ENCODE measurements at regions not wholly inside any gene's neighbourhood (a gene's known extent, or its start where the extent isn't known, plus 50 kb on each side); places are given as distances from the start of the nearest gene placed in this dataset.
A peak's percentile ranks its signal among the peaks of the same experiment; 100 is the strongest.

DNA sequence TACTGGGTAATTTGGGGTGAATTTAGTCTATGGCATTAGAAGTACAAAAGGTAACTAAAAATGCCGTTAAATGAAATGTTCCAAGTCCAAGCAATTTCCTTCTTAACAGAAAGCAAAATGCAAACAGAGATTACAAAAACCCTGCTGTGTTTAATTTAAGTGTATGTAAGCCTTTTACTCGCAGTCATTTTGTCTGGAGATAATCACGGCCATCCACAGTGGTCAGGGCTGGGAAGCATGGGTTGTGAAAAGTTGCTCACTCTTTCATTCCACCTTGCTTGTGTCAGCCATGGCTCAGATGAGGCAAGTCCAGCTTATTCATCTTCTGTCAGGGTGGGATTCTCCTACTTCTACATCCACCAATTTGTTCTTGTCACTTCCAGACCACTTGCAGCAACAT lies 983.6 kb upstream of the ZEB2 start:
- no peak for DNase-seq (ENCODE audit: low spot score)
- TF ChIP-seq, protein P1, sequence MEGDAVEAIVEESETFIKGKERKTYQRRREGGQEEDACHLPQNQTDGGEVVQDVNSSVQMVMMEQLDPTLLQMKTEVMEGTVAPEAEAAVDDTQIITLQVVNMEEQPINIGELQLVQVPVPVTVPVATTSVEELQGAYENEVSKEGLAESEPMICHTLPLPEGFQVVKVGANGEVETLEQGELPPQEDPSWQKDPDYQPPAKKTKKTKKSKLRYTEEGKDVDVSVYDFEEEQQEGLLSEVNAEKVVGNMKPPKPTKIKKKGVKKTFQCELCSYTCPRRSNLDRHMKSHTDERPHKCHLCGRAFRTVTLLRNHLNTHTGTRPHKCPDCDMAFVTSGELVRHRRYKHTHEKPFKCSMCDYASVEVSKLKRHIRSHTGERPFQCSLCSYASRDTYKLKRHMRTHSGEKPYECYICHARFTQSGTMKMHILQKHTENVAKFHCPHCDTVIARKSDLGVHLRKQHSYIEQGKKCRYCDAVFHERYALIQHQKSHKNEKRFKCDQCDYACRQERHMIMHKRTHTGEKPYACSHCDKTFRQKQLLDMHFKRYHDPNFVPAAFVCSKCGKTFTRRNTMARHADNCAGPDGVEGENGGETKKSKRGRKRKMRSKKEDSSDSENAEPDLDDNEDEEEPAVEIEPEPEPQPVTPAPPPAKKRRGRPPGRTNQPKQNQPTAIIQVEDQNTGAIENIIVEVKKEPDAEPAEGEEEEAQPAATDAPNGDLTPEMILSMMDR (IDR thresholded peaks at IDR 0.05) = no peak
- ATAC-seq (ENCODE audit: low FRiP score) = no peak

DNA sequence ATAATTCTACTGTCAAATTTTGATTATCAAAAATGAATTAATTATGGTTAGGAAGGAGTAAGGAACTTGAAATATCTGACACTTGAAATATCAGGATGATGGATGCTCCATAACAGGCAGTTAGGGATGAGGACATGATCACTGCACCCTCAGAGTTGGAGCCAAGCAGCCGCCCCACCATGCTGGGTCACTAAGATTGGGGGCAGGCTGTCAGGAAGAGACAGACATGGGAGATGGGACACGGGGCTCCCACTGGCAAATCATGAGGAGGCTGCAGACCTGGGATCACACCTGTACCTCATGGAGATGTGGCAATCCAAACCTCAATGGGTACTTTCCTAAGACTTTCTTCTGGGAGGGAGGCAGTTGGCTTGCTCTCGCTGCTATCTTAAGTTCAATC lies 982.0 kb upstream of the ZEB2 start:
- ATAC-seq (ENCODE audit: low FRiP score) (no peak), DNase-seq (ENCODE audit: low spot score) (no peak)
- TF ChIP-seq, protein P1 (IDR thresholded peaks at IDR 0.05) = no peak

DNA sequence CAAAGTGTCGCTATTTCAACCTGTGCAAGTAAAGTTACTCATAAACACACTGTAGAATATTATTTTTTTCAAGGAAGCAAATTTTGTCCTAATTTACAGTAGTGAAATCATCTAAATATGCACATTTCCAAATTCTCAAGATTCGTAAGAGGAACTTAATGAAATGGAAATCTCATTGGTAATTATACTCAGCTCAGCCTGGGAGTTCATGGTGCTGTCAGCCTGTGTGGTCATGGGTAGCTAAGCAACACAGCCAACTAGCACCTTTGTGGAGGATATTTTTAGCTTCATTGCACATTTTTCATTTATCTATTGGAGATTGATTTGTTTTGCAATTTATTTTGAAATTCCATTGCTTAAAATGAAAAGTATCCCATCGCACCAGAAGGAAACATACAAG lies 975.7 kb upstream of the ZEB2 start:
- no peak for ATAC-seq (ENCODE audit: low FRiP score)
- no peak for DNase-seq (ENCODE audit: low spot score)
- TF ChIP-seq, protein P1 (IDR thresholded peaks at IDR 0.05) = no peak

GRCh38 chr2:145494441-145494840 lies 974.5 kb upstream of the ZEB2 start:
- DNase-seq (ENCODE audit: low spot score) = no peak
- ATAC-seq (ENCODE audit: low FRiP score) = no peak

GRCh38 chr2:145488571-145488970 lies 968.7 kb upstream of the ZEB2 start:
- TF ChIP-seq, protein P1 (IDR thresholded peaks at IDR 0.05) = no peak
- no peak for ATAC-seq (ENCODE audit: low FRiP score)
- DNase-seq (ENCODE audit: low spot score) = no peak

More at GRCh38 chr2:145494441-145494840, 974.5 kb upstream of the ZEB2 start:
- TF ChIP-seq, protein P1 (IDR thresholded peaks at IDR 0.05) = no peak

- ATAC-seq (ENCODE audit: low FRiP score) (peak; percentile 89), DNase-seq (ENCODE audit: low spot score) (no peak)
- TF ChIP-seq, protein P1 (IDR thresholded peaks at IDR 0.05) = no peak
These were observed 964.7 kb upstream of the ZEB2 start for GRCh38 chr2:145484448-145485097.

- no peak for DNase-seq (ENCODE audit: low spot score)
- TF ChIP-seq, protein P1 (IDR thresholded peaks at IDR 0.05) = no peak
- ATAC-seq (ENCODE audit: low FRiP score) = no peak
These were observed 963.9 kb upstream of the ZEB2 start for GRCh38 chr2:145483854-145484253.

Data from omental fat pad (tissue), 3 donors.